ENCODE measurements at regions not wholly inside any gene's neighbourhood (a gene's known extent, or its start where the extent isn't known, plus 50 kb on each side); places are given as distances from the start of the nearest gene placed in this dataset.

DNA sequence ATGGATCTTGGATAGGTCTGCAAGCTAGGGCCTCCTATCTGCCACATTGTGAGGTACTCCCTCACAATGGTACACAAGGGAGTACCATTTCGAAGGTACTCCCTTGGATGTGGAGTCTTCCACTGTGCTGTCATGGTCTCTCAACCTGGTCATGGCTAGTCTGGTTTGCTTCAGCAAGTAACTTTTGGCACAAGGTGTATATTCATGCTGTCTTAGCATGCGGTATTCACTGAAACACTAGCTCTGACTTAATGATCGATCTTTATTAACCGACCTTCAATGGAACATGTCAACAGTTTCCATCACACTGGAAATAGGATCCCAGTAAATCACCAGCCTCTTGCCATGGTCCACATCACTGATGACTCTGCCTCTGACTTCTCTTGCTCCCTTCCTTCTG, 77.5 kb upstream of the HS3ST1 start:
- WGBS, 2 experiments (ENCODE audit: extremely low coverage in 1 of 2, insufficient coverage in 1 of 2, insufficient read length in 1 of 2, insufficient replicate concordance in 2 of 2, low coverage in 1 of 2, low lambda C conversion rate in 2 of 2, missing lambda C conversion rate in 1 of 2) = 95% methylated on average over 4 of the region's 4 CpGs; no CpG with 5 or more reads in 1 of the 2 experiments
- FAIRE-seq (no peak), DNase-seq (ENCODE audit: low read depth in 1 of 2, low spot score in 2 of 2) (no peak)
- Histone ChIP-seq H3K4me2 (ENCODE audit: insufficient read depth in 1 of 2, low read depth in 2 of 2, low read length in 2 of 2) (no peak overlapping the region), H2AFZ (ENCODE audit: low read length) (no peak overlapping the region), H2BK120ac (replicated peaks; ENCODE audit: low read depth, low read length) (no peak overlapping the region), H3K23ac (ENCODE audit: insufficient read length) (no peak overlapping the region), H3K27ac (ENCODE audit: low read depth, low read length) (no peak overlapping the region), H3K27me3 (replicated peaks in 1 of 4; ENCODE audit: control insufficient read depth in 3 of 4, extremely low read depth in 1 of 4, insufficient read depth in 3 of 4, low read length in 3 of 4) (no peaks in the 10 kb centered on the region), H3K9me3 (ENCODE audit: insufficient read depth in 2 of 2, low read depth in 1 of 2, low read length in 1 of 2) (no peaks in the 10 kb centered on the region), H2BK20ac (ENCODE audit: low read length) (no peak overlapping the region), H3K79me1 (ENCODE audit: low read depth, low read length) (no peaks in the 10 kb centered on the region), H3K9ac (replicated peaks in 1 of 4; ENCODE audit: extremely low read depth in 1 of 4, low read depth in 3 of 4, low read length in 3 of 4) (no peak overlapping the region), H3K4me1 (replicated peaks in 1 of 4; ENCODE audit: control insufficient read depth in 3 of 4, insufficient read depth in 4 of 4, low read length in 3 of 4) (no peaks in the 10 kb centered on the region), H4K91ac (replicated peaks; ENCODE audit: insufficient read length, low read length) (no peak overlapping the region), H4K20me1 (replicated peaks in 1 of 2; ENCODE audit: control insufficient read depth in 1 of 2, insufficient read depth in 2 of 2, low read length in 2 of 2) (no peaks in the 10 kb centered on the region), H2BK12ac (ENCODE audit: low read depth, low read length) (no peak overlapping the region), H3K14ac (ENCODE audit: insufficient read length) (no peak overlapping the region), H2BK5ac (ENCODE audit: low read depth, low read length) (no peak overlapping the region), H3K18ac (ENCODE audit: extremely low read depth, low read length) (no peak overlapping the region), H4K8ac (ENCODE audit: extremely low read depth, insufficient read depth, low read length) (no peak overlapping the region), H3K36me3 (ENCODE audit: control insufficient read depth in 2 of 4, insufficient read depth in 4 of 4, low read length in 3 of 4) (no peaks in the 10 kb centered on the region), H3K23me2 (ENCODE audit: low read depth, low read length) (no peaks in the 10 kb centered on the region), H3K4ac (replicated peaks; ENCODE audit: insufficient read length, low read depth, low read length) (no peak overlapping the region), H4K5ac (ENCODE audit: insufficient read length, low read depth, low read length) (no peak overlapping the region), H3K56ac (replicated peaks; ENCODE audit: insufficient read length, low read depth, low read length) (no peak overlapping the region), H2BK15ac (ENCODE audit: low read length) (no peak overlapping the region), H3K4me3 (ENCODE audit: extremely low read depth in 1 of 4, insufficient read depth in 2 of 4, low read depth in 3 of 4, low read length in 4 of 4) (no peak overlapping the region), H3K79me2 (ENCODE audit: control insufficient read depth in 1 of 2, insufficient read depth in 2 of 2, low read length in 2 of 2) (no peaks in the 10 kb centered on the region), H2AK5ac (ENCODE audit: low read depth, low read length) (no peak overlapping the region)
- CTCF ChIA-PET (ENCODE audit: partially characterized antibody) = interaction anchor here (0.6 to 1.9 kb wide), 4 partner anchors 13 to 641 kb away, joined by 3 to 6 read pairs (median 3); no protein-coding TSS in a partner anchor
- POLR2A ChIA-PET (ENCODE audit: partially characterized antibody) = no interaction called here
- TF ChIP-seq, protein P1, sequence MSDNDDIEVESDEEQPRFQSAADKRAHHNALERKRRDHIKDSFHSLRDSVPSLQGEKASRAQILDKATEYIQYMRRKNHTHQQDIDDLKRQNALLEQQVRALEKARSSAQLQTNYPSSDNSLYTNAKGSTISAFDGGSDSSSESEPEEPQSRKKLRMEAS (IDR thresholded peaks at IDR 0.05) = no peak
- no peak for TF ChIP-seq CEBPB (IDR thresholded peaks at IDR 0.05; ENCODE audit: low read depth, low read length)
- TF ChIP-seq KDM4A (IDR thresholded peaks at IDR 0.05; ENCODE audit: low read depth, low read length, severe bottlenecking) = no peak
- TF ChIP-seq SIX5 (IDR thresholded peaks at IDR 0.05; ENCODE audit: low read depth, low read length) = no peak
- TF ChIP-seq E2F6 (IDR thresholded peaks at IDR 0.05) = no peak
- no peak for TF ChIP-seq SUZ12 (IDR thresholded peaks at IDR 0.05; ENCODE audit: low read length)
- no peak for TF ChIP-seq SAP30 (IDR thresholded peaks at IDR 0.05; ENCODE audit: insufficient read depth, insufficient replicate concordance, low read length)
- no peak for TF ChIP-seq GTF2F1 (IDR thresholded peaks at IDR 0.05; ENCODE audit: borderline replicate concordance, low read depth, low read length)
- TF ChIP-seq KDM1A (IDR thresholded peaks at IDR 0.05; ENCODE audit: borderline replicate concordance, low read length) = no peak
- TF ChIP-seq ASH2L (IDR thresholded peaks at IDR 0.05; ENCODE audit: low read length) = no peak
- no peak for TF ChIP-seq SP4 (IDR thresholded peaks at IDR 0.05; ENCODE audit: low read length)
- TF ChIP-seq RXRA (IDR thresholded peaks at IDR 0.05; ENCODE audit: insufficient read depth, low read depth, low read length) = no peak
